Osteoblast (primary cell): ENCODE measurements at regions not wholly inside any gene's neighbourhood (a gene's known extent, or its start where the extent isn't known, plus 50 kb on each side); places are given as distances from the start of the nearest gene placed in this dataset.

ENCODE experiments used
- DNase-seq: peaks from one replicate; pipeline ENCODE4 v3.0.0; 2011; ENCODE audit warnings: low spot score, mixed read lengths; ENCODE audit not compliant: insufficient read length; ENCODE audit errors: missing footprints
- H2AFZ ChIP-seq: 2 replicates; pipeline ENCODE4 v1.6.0; 2011; ENCODE audit warnings: mild to moderate bottlenecking, low read length
- H3K27ac ChIP-seq: 2 replicates; pipeline ENCODE4 v1.5.1; 2011; ENCODE audit warnings: mild to moderate bottlenecking, low read depth, low read length, moderate library complexity
- H3K27me3 ChIP-seq: 2 replicates; pipeline ENCODE4 v1.6.0; 2012; ENCODE audit warnings: mild to moderate bottlenecking, control low read depth, inconsistent platforms, low read length, moderate library complexity; ENCODE audit not compliant: insufficient read depth
- H3K36me3 ChIP-seq: 2 replicates; pipeline ENCODE4 v1.5.1; 2011; ENCODE audit warnings: mild to moderate bottlenecking, low read length, control low read depth, moderate library complexity; ENCODE audit not compliant: insufficient read depth
- H3K4me1 ChIP-seq: 2 replicates; pipeline ENCODE4 v1.5.1; 2011; ENCODE audit warnings: mild to moderate bottlenecking, low read length, control low read depth, moderate library complexity; ENCODE audit not compliant: insufficient read depth
- H3K4me2 ChIP-seq: 2 replicates; pipeline ENCODE4 v1.6.0; 2011; ENCODE audit warnings: mild to moderate bottlenecking, low read length; ENCODE audit not compliant: insufficient read depth
- H3K4me3 ChIP-seq: fragments of 200-600 bp; sonication (generic); 3 replicates; pipeline ENCODE4 v1.5.1; 2012; ENCODE audit warnings: mild to moderate bottlenecking, low read length, inconsistent platforms; ENCODE audit not compliant: insufficient read depth
- H3K79me2 ChIP-seq: 2 replicates; pipeline ENCODE4 v1.6.0; 2012; ENCODE audit warnings: mild to moderate bottlenecking, low read length, control low read depth, inconsistent platforms; ENCODE audit not compliant: insufficient read depth
- H3K9me3 ChIP-seq: 2 replicates; pipeline ENCODE4 v1.5.1; 2011; ENCODE audit warnings: low read depth, low read length, control low read depth
- H4K20me1 ChIP-seq: 2 replicates; pipeline ENCODE4 v1.6.0; 2012; ENCODE audit warnings: mild to moderate bottlenecking, low read length, control low read depth; ENCODE audit not compliant: insufficient read depth
- CTCF ChIP-seq: IDR thresholded peaks from 2 replicates; pipeline ENCODE4 v1.5.1; 2011; ENCODE audit warnings: mild to moderate bottlenecking, low read depth, low read length, moderate library complexity; ENCODE audit errors: extremely low read depth

GRCh38 chr1:216847397-216848036, 124.3 kb upstream of the ESRRG start:
- no peaks in the 10 kb centered on the region for H3K9me3 ChIP-seq
- TF ChIP-seq CTCF: no peak
- H3K79me2 ChIP-seq: no peaks in the 10 kb centered on the region
- H2AFZ ChIP-seq: no peak overlapping the region
- no peaks in the 10 kb centered on the region for H3K4me1 ChIP-seq
- no peak for DNase-seq
- H3K27me3 ChIP-seq: no peaks in the 10 kb centered on the region
- H3K27ac ChIP-seq: no peak overlapping the region
- no peak overlapping the region for H3K4me2 ChIP-seq
- no peaks in the 10 kb centered on the region for H4K20me1 ChIP-seq
- H3K4me3 ChIP-seq: no peak overlapping the region
- H3K36me3 ChIP-seq: no peaks in the 10 kb centered on the region

GRCh38 chr1:216846339-216846738, 123.1 kb upstream of the ESRRG start:
- H3K79me2 ChIP-seq: no peaks in the 10 kb centered on the region
- no peak for TF ChIP-seq CTCF
- no peak for DNase-seq
- H3K27me3 ChIP-seq: no peaks in the 10 kb centered on the region
- H3K9me3 ChIP-seq: no peaks in the 10 kb centered on the region
- no peaks in the 10 kb centered on the region for H3K4me1 ChIP-seq
- H3K36me3 ChIP-seq: no peaks in the 10 kb centered on the region
- no peak overlapping the region for H3K27ac ChIP-seq
- no peak overlapping the region for H3K4me3 ChIP-seq
- H4K20me1 ChIP-seq: no peaks in the 10 kb centered on the region
- H2AFZ ChIP-seq: no peak overlapping the region
- H3K4me2 ChIP-seq: no peak overlapping the region

- DNase-seq: no peak
- Histone ChIP-seq H3K27ac (no peak overlapping the region), H3K4me1 (no peaks in the 10 kb centered on the region), H3K4me3 (no peak overlapping the region), H3K4me2 (no peak overlapping the region), H3K27me3 (no peaks in the 10 kb centered on the region), H2AFZ (no peak overlapping the region), H4K20me1 (no peaks in the 10 kb centered on the region), H3K36me3 (no peaks in the 10 kb centered on the region), H3K9me3 (no peaks in the 10 kb centered on the region), H3K79me2 (no peaks in the 10 kb centered on the region)
- no peak for TF ChIP-seq CTCF
Observed at GRCh38 chr1:216843409-216843808, 120.2 kb upstream of the ESRRG start.

GRCh38 chr1:216841165-216841564, 117.9 kb upstream of the ESRRG start:
- TF ChIP-seq CTCF: no peak
- DNase-seq: no peak
- H3K4me2 ChIP-seq: no peak overlapping the region

More at GRCh38 chr1:216841165-216841564, 117.9 kb upstream of the ESRRG start:
- Histone ChIP-seq H3K4me3 (no peak overlapping the region), H3K27ac (no peak overlapping the region), H3K27me3 (no peaks in the 10 kb centered on the region), H3K79me2 (no peaks in the 10 kb centered on the region), H4K20me1 (no peaks in the 10 kb centered on the region), H3K4me1 (no peaks in the 10 kb centered on the region), H3K9me3 (no peaks in the 10 kb centered on the region), H3K36me3 (no peaks in the 10 kb centered on the region), H2AFZ (no peak overlapping the region)
